ENCODE measurements at regions not wholly inside any gene's neighbourhood (a gene's known extent, or its start where the extent isn't known, plus 50 kb on each side); places are given as distances from the start of the nearest gene placed in this dataset.

GRCh38 chr10:22767859-22768258 is 53.5 kb upstream of the PIP4K2A start:
- TF ChIP-seq, protein P1, sequence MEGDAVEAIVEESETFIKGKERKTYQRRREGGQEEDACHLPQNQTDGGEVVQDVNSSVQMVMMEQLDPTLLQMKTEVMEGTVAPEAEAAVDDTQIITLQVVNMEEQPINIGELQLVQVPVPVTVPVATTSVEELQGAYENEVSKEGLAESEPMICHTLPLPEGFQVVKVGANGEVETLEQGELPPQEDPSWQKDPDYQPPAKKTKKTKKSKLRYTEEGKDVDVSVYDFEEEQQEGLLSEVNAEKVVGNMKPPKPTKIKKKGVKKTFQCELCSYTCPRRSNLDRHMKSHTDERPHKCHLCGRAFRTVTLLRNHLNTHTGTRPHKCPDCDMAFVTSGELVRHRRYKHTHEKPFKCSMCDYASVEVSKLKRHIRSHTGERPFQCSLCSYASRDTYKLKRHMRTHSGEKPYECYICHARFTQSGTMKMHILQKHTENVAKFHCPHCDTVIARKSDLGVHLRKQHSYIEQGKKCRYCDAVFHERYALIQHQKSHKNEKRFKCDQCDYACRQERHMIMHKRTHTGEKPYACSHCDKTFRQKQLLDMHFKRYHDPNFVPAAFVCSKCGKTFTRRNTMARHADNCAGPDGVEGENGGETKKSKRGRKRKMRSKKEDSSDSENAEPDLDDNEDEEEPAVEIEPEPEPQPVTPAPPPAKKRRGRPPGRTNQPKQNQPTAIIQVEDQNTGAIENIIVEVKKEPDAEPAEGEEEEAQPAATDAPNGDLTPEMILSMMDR (IDR thresholded peaks at IDR 0.05), result no peak
- TF ChIP-seq POLR2A (IDR thresholded peaks at IDR 0.05), result no peak
